ENCODE measurements at regions not wholly inside any gene's neighbourhood (a gene's known extent, or its start where the extent isn't known, plus 50 kb on each side); places are given as distances from the start of the nearest gene placed in this dataset.

GRCh38 chr12:17266856-17267255 is 660.9 kb upstream of the LMO3 start:
- Mint-ChIP-seq H3K36me3 (ENCODE audit: low read depth) (no peaks in the 10 kb centered on the region), H3K4me1 (ENCODE audit: low read depth) (no peaks in the 10 kb centered on the region)
- intact Hi-C loops (cut with micrococcal nuclease) = no loop called here

GRCh38 chr12:17264603-17265002 is 658.6 kb upstream of the LMO3 start:
- Mint-ChIP-seq H3K4me3 (no peak overlapping the region), H3K4me1 (ENCODE audit: low read depth) (no peaks in the 10 kb centered on the region), H3K27me3 (ENCODE audit: insufficient read depth) (no peaks in the 10 kb centered on the region), H3K27ac (no peak overlapping the region), H3K9me3 (no peaks in the 10 kb centered on the region), H3K36me3 (ENCODE audit: low read depth) (no peaks in the 10 kb centered on the region)
- DNase-seq (ENCODE audit: low spot score) = no peak
- intact Hi-C loops (cut with micrococcal nuclease) = no loop called here

More at GRCh38 chr12:17266856-17267255, 660.9 kb upstream of the LMO3 start:
- Mint-ChIP-seq H3K9me3 (peaks cover 15% of the 10 kb centered on the region), H3K4me3 (no peak overlapping the region), H3K27me3 (ENCODE audit: insufficient read depth) (no peaks in the 10 kb centered on the region), H3K27ac (no peak overlapping the region)
- DNase-seq (ENCODE audit: low spot score) = no peak

GRCh38 chr12:17239874-17240273 is 633.9 kb upstream of the LMO3 start:
- Mint-ChIP-seq H3K27me3 (ENCODE audit: insufficient read depth) (no peaks in the 10 kb centered on the region), H3K9me3 (peaks cover 27% of the 10 kb centered on the region), H3K4me3 (no peak overlapping the region), H3K36me3 (ENCODE audit: low read depth) (no peaks in the 10 kb centered on the region), H3K27ac (no peak overlapping the region), H3K4me1 (ENCODE audit: low read depth) (no peaks in the 10 kb centered on the region)
- intact Hi-C loops (cut with micrococcal nuclease) = no loop called here
- DNase-seq (ENCODE audit: low spot score) = no peak

- Mint-ChIP-seq H3K4me1 (ENCODE audit: low read depth) (no peaks in the 10 kb centered on the region), H3K9me3 (peaks cover 19% of the 10 kb centered on the region)
- intact Hi-C loops (cut with micrococcal nuclease) = no loop called here
These were observed 630.0 kb upstream of the LMO3 start for GRCh38 chr12:17235996-17236395.

GRCh38 chr12:17215759-17216570 is 610.0 kb upstream of the LMO3 start:
- Mint-ChIP-seq H3K36me3 (ENCODE audit: low read depth) (no peaks in the 10 kb centered on the region), H3K9me3 (no peaks in the 10 kb centered on the region), H3K27ac (no peak overlapping the region), H3K4me1 (ENCODE audit: low read depth) (no peaks in the 10 kb centered on the region), H3K27me3 (ENCODE audit: insufficient read depth) (no peaks in the 10 kb centered on the region), H3K4me3 (no peak overlapping the region)
- intact Hi-C loops (cut with micrococcal nuclease) = no loop called here
- DNase-seq (ENCODE audit: low spot score) = no peak

More at GRCh38 chr12:17235996-17236395, 630.0 kb upstream of the LMO3 start:
- H3K4me3 Mint-ChIP-seq = no peak overlapping the region
- H3K27me3 Mint-ChIP-seq (ENCODE audit: insufficient read depth) = no peaks in the 10 kb centered on the region
- H3K27ac Mint-ChIP-seq = no peak overlapping the region
- no peak for DNase-seq (ENCODE audit: low spot score)
- no peaks in the 10 kb centered on the region for H3K36me3 Mint-ChIP-seq (ENCODE audit: low read depth)

GRCh38 chr12:17214929-17215328 is 609.0 kb upstream of the LMO3 start:
- Mint-ChIP-seq H3K36me3 (ENCODE audit: low read depth) (no peaks in the 10 kb centered on the region), H3K27ac (no peak overlapping the region), H3K4me1 (ENCODE audit: low read depth) (no peaks in the 10 kb centered on the region), H3K9me3 (no peaks in the 10 kb centered on the region), H3K27me3 (ENCODE audit: insufficient read depth) (no peaks in the 10 kb centered on the region), H3K4me3 (no peak overlapping the region)
- DNase-seq (ENCODE audit: low spot score) = no peak
- intact Hi-C loops (cut with micrococcal nuclease) = no loop called here

- no peak overlapping the region for H3K4me3 Mint-ChIP-seq
- no peak overlapping the region for H3K27ac Mint-ChIP-seq
- no peaks in the 10 kb centered on the region for H3K4me1 Mint-ChIP-seq (ENCODE audit: low read depth)
- H3K9me3 Mint-ChIP-seq = no peaks in the 10 kb centered on the region
- no peaks in the 10 kb centered on the region for H3K36me3 Mint-ChIP-seq (ENCODE audit: low read depth)
- intact Hi-C loops (cut with micrococcal nuclease) = no loop called here
- no peaks in the 10 kb centered on the region for H3K27me3 Mint-ChIP-seq (ENCODE audit: insufficient read depth)
- no peak for DNase-seq (ENCODE audit: low spot score)
These were observed 600.6 kb upstream of the LMO3 start for GRCh38 chr12:17206553-17206952.

- Mint-ChIP-seq H3K27me3 (ENCODE audit: insufficient read depth) (no peaks in the 10 kb centered on the region), H3K36me3 (ENCODE audit: low read depth) (no peaks in the 10 kb centered on the region), H3K27ac (no peak overlapping the region), H3K9me3 (no peaks in the 10 kb centered on the region), H3K4me3 (no peak overlapping the region), H3K4me1 (ENCODE audit: low read depth) (no peaks in the 10 kb centered on the region)
- intact Hi-C loops (cut with micrococcal nuclease) = no loop called here
- no peak for DNase-seq (ENCODE audit: low spot score)
These were observed 598.5 kb upstream of the LMO3 start for GRCh38 chr12:17204289-17205054.

- no peaks in the 10 kb centered on the region for H3K36me3 Mint-ChIP-seq (ENCODE audit: low read depth)
- DNase-seq (ENCODE audit: low spot score) = no peak
- no peaks in the 10 kb centered on the region for H3K4me1 Mint-ChIP-seq (ENCODE audit: low read depth)
- no peak overlapping the region for H3K4me3 Mint-ChIP-seq
- H3K9me3 Mint-ChIP-seq = no peaks in the 10 kb centered on the region
- no peak overlapping the region for H3K27ac Mint-ChIP-seq
- H3K27me3 Mint-ChIP-seq (ENCODE audit: insufficient read depth) = no peaks in the 10 kb centered on the region
- intact Hi-C loops (cut with micrococcal nuclease) = no loop called here
These were observed 597.5 kb upstream of the LMO3 start for GRCh38 chr12:17203497-17203896.

- peaks cover 10% of the 10 kb centered on the region for H3K9me3 Mint-ChIP-seq
- intact Hi-C loops (cut with micrococcal nuclease) = no loop called here
- H3K36me3 Mint-ChIP-seq (ENCODE audit: low read depth) = no peaks in the 10 kb centered on the region
- DNase-seq (ENCODE audit: low spot score) = no peak
- H3K4me1 Mint-ChIP-seq (ENCODE audit: low read depth) = no peaks in the 10 kb centered on the region
- no peaks in the 10 kb centered on the region for H3K27me3 Mint-ChIP-seq (ENCODE audit: insufficient read depth)
- no peak overlapping the region for H3K4me3 Mint-ChIP-seq
- H3K27ac Mint-ChIP-seq = no peak overlapping the region
These were observed 592.0 kb upstream of the LMO3 start for GRCh38 chr12:17197971-17198370.

- H3K9me3 Mint-ChIP-seq = peaks cover 14% of the 10 kb centered on the region
- no peaks in the 10 kb centered on the region for H3K27me3 Mint-ChIP-seq (ENCODE audit: insufficient read depth)
- H3K27ac Mint-ChIP-seq = no peak overlapping the region
- no peak for DNase-seq (ENCODE audit: low spot score)
- no peaks in the 10 kb centered on the region for H3K4me1 Mint-ChIP-seq (ENCODE audit: low read depth)
- no peaks in the 10 kb centered on the region for H3K36me3 Mint-ChIP-seq (ENCODE audit: low read depth)
- intact Hi-C loops (cut with micrococcal nuclease) = no loop called here
- H3K4me3 Mint-ChIP-seq = no peak overlapping the region
These were observed 586.8 kb upstream of the LMO3 start for GRCh38 chr12:17192721-17193120.

GRCh38 chr12:17169726-17170471 is 563.9 kb upstream of the LMO3 start:
- intact Hi-C loops (cut with micrococcal nuclease) = loop anchor here (5.0 kb wide), 1 partner anchor 798 kb away; no protein-coding TSS in a partner anchor
- no peaks in the 10 kb centered on the region for H3K36me3 Mint-ChIP-seq (ENCODE audit: low read depth)
- H3K9me3 Mint-ChIP-seq = peaks cover 3% of the 10 kb centered on the region
- H3K27me3 Mint-ChIP-seq (ENCODE audit: insufficient read depth) = no peaks in the 10 kb centered on the region
- H3K4me3 Mint-ChIP-seq = no peak overlapping the region
- no peaks in the 10 kb centered on the region for H3K4me1 Mint-ChIP-seq (ENCODE audit: low read depth)
- no peak for DNase-seq (ENCODE audit: low spot score)
- H3K27ac Mint-ChIP-seq = no peak overlapping the region
